HL-60 (cell line): ENCODE measurements at regions not wholly inside any gene's neighbourhood (a gene's known extent, or its start where the extent isn't known, plus 50 kb on each side); places are given as distances from the start of the nearest gene placed in this dataset.

ENCODE experiments used
- DNase-seq, 2 experiments: peaks; one replicate each; pipeline ENCODE4 v3.0.0-alpha.2; 2010 to 2020; ENCODE audit warnings: low read depth in 1 of 2, low spot score in 1 of 2
- H3K27ac ChIP-seq: fragments of 250-450 bp; sonication (Bioruptor Pico); replicated peaks from 2 replicates; pipeline ENCODE4 v1.5.1; 2020; ENCODE audit warnings: mild to moderate bottlenecking, moderate library complexity
- H3K27me3 ChIP-seq: fragments of 250-450 bp; sonication (Bioruptor Pico); 2 replicates; pipeline ENCODE4 v1.5.1; 2021; ENCODE audit warnings: mild to moderate bottlenecking, moderate library complexity; ENCODE audit not compliant: insufficient read depth, poor library complexity, severe bottlenecking
- H3K4me3 ChIP-seq: replicated peaks from 2 replicates; pipeline ENCODE4 v1.5.1; 2011; ENCODE audit warnings: mild to moderate bottlenecking, control low read depth, low read length; ENCODE audit not compliant: insufficient read depth
- CTCF ChIP-seq: IDR thresholded peaks from one replicate; pipeline ENCODE4 v1.5.1; 2011; ENCODE audit warnings: low read length, control low read depth, inconsistent platforms; ENCODE audit not compliant: insufficient read depth
- GABPA ChIP-seq: IDR thresholded peaks from 2 replicates; pipeline ENCODE4 v1.6.1; 2012; ENCODE audit warnings: low read depth
- POLR2AphosphoS5 ChIP-seq: IDR thresholded peaks from 2 replicates; pipeline ENCODE4 v1.6.1; 2012; ENCODE audit warnings: low read depth
- REST ChIP-seq: IDR thresholded peaks from 2 replicates; pipeline ENCODE4 v1.6.1; 2012; ENCODE audit warnings: low read depth; ENCODE audit not compliant: insufficient replicate concordance
- SPI1 ChIP-seq: IDR thresholded peaks from 2 replicates; pipeline ENCODE4 v1.6.1; 2012; ENCODE audit warnings: low read depth, mild to moderate bottlenecking, borderline replicate concordance

- TF ChIP-seq POLR2AphosphoS5, result no peak
- no peak for TF ChIP-seq SPI1
- TF ChIP-seq CTCF, result no peak
- no peak for DNase-seq
- H3K4me3 ChIP-seq, result no peak overlapping the region
Measured at GRCh38 chr4:169848018-169848417, 90.3 kb upstream of the HPF1 start.

GRCh38 chr4:169847171-169847570 lies 89.4 kb upstream of the HPF1 start:
- TF ChIP-seq GABPA (no peak), SPI1 (no peak), REST (no peak), POLR2AphosphoS5 (no peak), CTCF (no peak)
- H3K27me3 ChIP-seq, result peaks cover 6% of the 10 kb centered on the region
- no peak overlapping the region for H3K4me3 ChIP-seq
- DNase-seq, result no peak
- no peak overlapping the region for H3K27ac ChIP-seq

More at GRCh38 chr4:169848018-169848417, 90.3 kb upstream of the HPF1 start:
- H3K27ac ChIP-seq, result no peak overlapping the region
- peaks cover 6% of the 10 kb centered on the region for H3K27me3 ChIP-seq

GRCh38 chr4:169846396-169846795 lies 88.7 kb upstream of the HPF1 start:
- DNase-seq, result no peak
- H3K27me3 ChIP-seq, result peaks cover 6% of the 10 kb centered on the region
- TF ChIP-seq SPI1, result no peak
- no peak for TF ChIP-seq GABPA
- no peak for TF ChIP-seq POLR2AphosphoS5
- TF ChIP-seq REST, result no peak
- TF ChIP-seq CTCF, result no peak
- H3K4me3 ChIP-seq, result no peak overlapping the region
- no peak overlapping the region for H3K27ac ChIP-seq

GRCh38 chr4:169841776-169842175 lies 84.0 kb upstream of the HPF1 start:
- no peak for DNase-seq
- Histone ChIP-seq H3K27ac (no peak overlapping the region), H3K4me3 (no peak overlapping the region), H3K27me3 (no peaks in the 10 kb centered on the region)
- no peak for TF ChIP-seq REST
- TF ChIP-seq SPI1, result no peak
- TF ChIP-seq POLR2AphosphoS5, result no peak
- TF ChIP-seq CTCF, result no peak
- TF ChIP-seq GABPA, result no peak
